ENCODE measurements at regions not wholly inside any gene's neighbourhood (a gene's known extent, or its start where the extent isn't known, plus 50 kb on each side); places are given as distances from the start of the nearest gene placed in this dataset.

- Histone ChIP-seq H2AFZ (ENCODE audit: low read length) (no peak overlapping the region), H3K9ac (ENCODE audit: low read depth, low read length, poor library complexity, severe bottlenecking) (no peak overlapping the region)
Measured at GRCh38 chr6:134516582-134516981, 198.7 kb upstream of the SGK1 start.

GRCh38 chr6:134515986-134516385 lies 198.1 kb upstream of the SGK1 start:
- peaks cover 20% of the 10 kb centered on the region for H3K4me1 ChIP-seq (ENCODE audit: insufficient read depth, low read length, poor library complexity, severe bottlenecking)
- no peaks in the 10 kb centered on the region for H3K9me3 ChIP-seq (ENCODE audit: insufficient read depth, low read depth, low read length)
- H3K36me3 ChIP-seq (ENCODE audit: insufficient read depth, low read length), result no peaks in the 10 kb centered on the region
- no peak overlapping the region for H3K9ac ChIP-seq (ENCODE audit: low read depth, low read length, poor library complexity, severe bottlenecking)
- H3K4me2 ChIP-seq (ENCODE audit: low read depth, low read length, poor library complexity, severe bottlenecking), result no peak overlapping the region
- no peak for TF ChIP-seq CTCF (conservative IDR thresholded peaks at IDR 0.05; ENCODE audit: low read length)
- no peak for TF ChIP-seq EZH2phosphoT487 (IDR thresholded peaks at IDR 0.05; ENCODE audit: borderline replicate concordance)
- no peak overlapping the region for H2AFZ ChIP-seq (ENCODE audit: low read length)
- H3F3A ChIP-seq (ENCODE audit: low read depth), result no peaks in the 10 kb centered on the region
- H3K4me3 ChIP-seq (ENCODE audit: low read length, poor library complexity, severe bottlenecking), result no peak overlapping the region
- H3K79me2 ChIP-seq (ENCODE audit: insufficient read depth, low read length), result no peaks in the 10 kb centered on the region
- no peaks in the 10 kb centered on the region for H4K20me1 ChIP-seq (ENCODE audit: insufficient read depth, low read length, poor library complexity, severe bottlenecking)
- H3K27me3 ChIP-seq (ENCODE audit: insufficient read depth, low read length, poor library complexity, severe bottlenecking), result no peaks in the 10 kb centered on the region
- no peaks in the 10 kb centered on the region for H3K9me2 ChIP-seq (replicated peaks; ENCODE audit: low read depth, low read length)

More at GRCh38 chr6:134516582-134516981, 198.7 kb upstream of the SGK1 start:
- H3F3A ChIP-seq (ENCODE audit: low read depth), result no peaks in the 10 kb centered on the region
- no peaks in the 10 kb centered on the region for H3K9me3 ChIP-seq (ENCODE audit: insufficient read depth, low read depth, low read length)
- H3K4me2 ChIP-seq (ENCODE audit: low read depth, low read length, poor library complexity, severe bottlenecking), result no peak overlapping the region
- H3K27me3 ChIP-seq (ENCODE audit: insufficient read depth, low read length, poor library complexity, severe bottlenecking), result no peaks in the 10 kb centered on the region
- no peaks in the 10 kb centered on the region for H3K79me2 ChIP-seq (ENCODE audit: insufficient read depth, low read length)
- H3K36me3 ChIP-seq (ENCODE audit: insufficient read depth, low read length), result no peaks in the 10 kb centered on the region
- no peaks in the 10 kb centered on the region for H3K9me2 ChIP-seq (replicated peaks; ENCODE audit: low read depth, low read length)
- no peak overlapping the region for H3K4me3 ChIP-seq (ENCODE audit: low read length, poor library complexity, severe bottlenecking)
- no peaks in the 10 kb centered on the region for H4K20me1 ChIP-seq (ENCODE audit: insufficient read depth, low read length, poor library complexity, severe bottlenecking)
- H3K4me1 ChIP-seq (ENCODE audit: insufficient read depth, low read length, poor library complexity, severe bottlenecking), result peaks cover 15% of the 10 kb centered on the region
- TF ChIP-seq EZH2phosphoT487 (IDR thresholded peaks at IDR 0.05; ENCODE audit: borderline replicate concordance), result no peak
- TF ChIP-seq CTCF (conservative IDR thresholded peaks at IDR 0.05; ENCODE audit: low read length), result no peak

DNA sequence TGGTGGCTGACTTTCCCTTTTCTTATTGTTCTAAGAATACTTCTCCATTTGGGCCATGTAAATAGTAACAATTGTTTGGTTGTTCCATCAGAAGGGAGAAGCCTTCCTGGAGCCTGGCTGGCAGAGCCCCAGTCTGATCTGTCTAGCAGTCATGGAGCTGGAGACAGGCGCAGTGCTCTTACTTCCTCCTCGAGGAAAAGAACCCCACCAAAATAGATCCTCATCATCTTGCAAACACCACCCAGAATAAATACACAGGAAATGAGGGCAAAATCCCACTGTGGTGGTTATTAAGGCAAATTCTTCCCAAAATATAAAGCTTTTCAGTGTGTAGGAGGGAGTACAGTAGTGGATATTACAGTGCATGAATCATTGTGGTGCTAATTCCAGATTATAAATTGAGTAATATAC lies 195.1 kb upstream of the SGK1 start:
- H3K27me3 ChIP-seq (ENCODE audit: insufficient read depth, low read length, poor library complexity, severe bottlenecking), result no peaks in the 10 kb centered on the region
- H3K9me3 ChIP-seq (ENCODE audit: insufficient read depth, low read depth, low read length), result no peaks in the 10 kb centered on the region
- H3F3A ChIP-seq (ENCODE audit: low read depth), result no peaks in the 10 kb centered on the region
- H3K9ac ChIP-seq (ENCODE audit: low read depth, low read length, poor library complexity, severe bottlenecking), result no peak overlapping the region
- H2AFZ ChIP-seq (ENCODE audit: low read length), result 0 out of 2 replicates have a peak overlapping the region, but pooled peaks have one; percentile 1
- TF ChIP-seq EZH2phosphoT487 (IDR thresholded peaks at IDR 0.05; ENCODE audit: borderline replicate concordance), result no peak
- no peak for TF ChIP-seq CTCF (conservative IDR thresholded peaks at IDR 0.05; ENCODE audit: low read length)
- H3K9me2 ChIP-seq (replicated peaks; ENCODE audit: low read depth, low read length), result no peaks in the 10 kb centered on the region
- H3K36me3 ChIP-seq (ENCODE audit: insufficient read depth, low read length), result no peaks in the 10 kb centered on the region
- H3K79me2 ChIP-seq (ENCODE audit: insufficient read depth, low read length), result no peaks in the 10 kb centered on the region
- no peak overlapping the region for H3K4me3 ChIP-seq (ENCODE audit: low read length, poor library complexity, severe bottlenecking)
- H3K4me1 ChIP-seq (ENCODE audit: insufficient read depth, low read length, poor library complexity, severe bottlenecking), result peaks cover 9% of the 10 kb centered on the region
- no peaks in the 10 kb centered on the region for H4K20me1 ChIP-seq (ENCODE audit: insufficient read depth, low read length, poor library complexity, severe bottlenecking)
- no peak overlapping the region for H3K4me2 ChIP-seq (ENCODE audit: low read depth, low read length, poor library complexity, severe bottlenecking)

All from Loucy (cell line).